Nephron (organoid): ENCODE measurements at regions not wholly inside any gene's neighbourhood (a gene's known extent, or its start where the extent isn't known, plus 50 kb on each side); places are given as distances from the start of the nearest gene placed in this dataset.
A peak's percentile ranks its signal among the peaks of the same experiment; 100 is the strongest.
"Not testable (repeated sequence)": the region's sequence is repeated elsewhere in the genome, so short reads cannot be mapped to it uniquely, and the experiment has no call there.

Experiments used
- H3K27ac Mint-ChIP-seq, 3 experiments: 2 replicates each; pipeline ENCODE4 v1.8.0; 2020; ENCODE audit warnings: mixed read lengths in 3 of 3, mild to moderate bottlenecking in 2 of 3, moderate library complexity in 1 of 3
- H3K27me3 Mint-ChIP-seq: 2 replicates; pipeline ENCODE4 v1.8.0; 2021; ENCODE audit warnings: low read depth, mild to moderate bottlenecking, moderate library complexity, mixed read lengths
- H3K36me3 Mint-ChIP-seq: 2 replicates; pipeline ENCODE4 v1.8.0; 2020; ENCODE audit warnings: low read depth, mixed read lengths
- H3K4me1 Mint-ChIP-seq: 2 replicates; pipeline ENCODE4 v1.8.0; 2020; ENCODE audit warnings: mixed read lengths
- H3K4me3 Mint-ChIP-seq, 3 experiments: 2 replicates each; pipeline ENCODE4 v1.8.0; 2020; ENCODE audit warnings: mild to moderate bottlenecking in 3 of 3, mixed read lengths in 3 of 3, moderate library complexity in 2 of 3
- H3K9me3 Mint-ChIP-seq: 2 replicates; pipeline ENCODE4 v1.8.0; 2020; ENCODE audit warnings: mixed read lengths
- CTCF ChIP-seq, 3 experiments: fragments of 200-600 bp; sonication (generic); IDR thresholded peaks; one replicate each; pipeline ENCODE4 v1.5.0; 2021; ENCODE audit warnings: antibody characterized with exemption in 3 of 3; ENCODE audit not compliant: unreplicated experiment in 3 of 3

GRCh38 chr4:85126991-85127591 is 160.6 kb upstream of the WDFY3 start:
- H3K36me3 Mint-ChIP-seq: no peaks in the 10 kb centered on the region
- no peaks in the 10 kb centered on the region for H3K9me3 Mint-ChIP-seq
- no peak overlapping the region for H3K27ac Mint-ChIP-seq
- no peaks in the 10 kb centered on the region for H3K27me3 Mint-ChIP-seq
- no peak for TF ChIP-seq CTCF (IDR thresholded peaks at IDR 0.05; ENCODE audit: unreplicated experiment in 3 of 3)
- no peak overlapping the region for H3K4me3 Mint-ChIP-seq
- peaks cover 9% of the 10 kb centered on the region for H3K4me1 Mint-ChIP-seq

GRCh38 chr4:85127653-85128052 is 161.2 kb upstream of the WDFY3 start:
- peak; percentile 43 to 58 (median 46) for TF ChIP-seq CTCF (IDR thresholded peaks at IDR 0.05; ENCODE audit: unreplicated experiment in 3 of 3)
- Mint-ChIP-seq H3K4me3 (no peak overlapping the region), H3K27me3 (no peaks in the 10 kb centered on the region), H3K36me3 (no peaks in the 10 kb centered on the region), H3K9me3 (no peaks in the 10 kb centered on the region), H3K4me1 (peaks cover 9% of the 10 kb centered on the region), H3K27ac (no peak overlapping the region)

GRCh38 chr4:85128246-85129204 is 162.0 kb upstream of the WDFY3 start:
- H3K27me3 Mint-ChIP-seq: no peaks in the 10 kb centered on the region
- peaks cover 9% of the 10 kb centered on the region for H3K4me1 Mint-ChIP-seq
- H3K27ac Mint-ChIP-seq: no peak overlapping the region
- H3K36me3 Mint-ChIP-seq: no peaks in the 10 kb centered on the region
- TF ChIP-seq CTCF (IDR thresholded peaks at IDR 0.05; ENCODE audit: unreplicated experiment in 3 of 3): no peak
- H3K4me3 Mint-ChIP-seq: no peak overlapping the region
- no peaks in the 10 kb centered on the region for H3K9me3 Mint-ChIP-seq

GRCh38 chr4:85129354-85130125 is 163.1 kb upstream of the WDFY3 start:
- not testable (repeated sequence) for H3K4me1 Mint-ChIP-seq, H3K36me3 Mint-ChIP-seq, H3K4me3 Mint-ChIP-seq, H3K9me3 Mint-ChIP-seq, H3K27me3 Mint-ChIP-seq, H3K27ac Mint-ChIP-seq

- H3K36me3 Mint-ChIP-seq: no peaks in the 10 kb centered on the region
- H3K4me1 Mint-ChIP-seq: peaks cover 9% of the 10 kb centered on the region
- TF ChIP-seq CTCF (IDR thresholded peaks at IDR 0.05; ENCODE audit: unreplicated experiment in 3 of 3): no peak
- no peak overlapping the region for H3K4me3 Mint-ChIP-seq
- no peaks in the 10 kb centered on the region for H3K27me3 Mint-ChIP-seq
- H3K27ac Mint-ChIP-seq: no peak overlapping the region
- H3K9me3 Mint-ChIP-seq: no peaks in the 10 kb centered on the region
Measured at GRCh38 chr4:85132117-85132516, 165.6 kb upstream of the WDFY3 start.

- no peaks in the 10 kb centered on the region for H3K9me3 Mint-ChIP-seq
- H3K27me3 Mint-ChIP-seq: no peaks in the 10 kb centered on the region
- H3K4me1 Mint-ChIP-seq: peaks cover 9% of the 10 kb centered on the region
- H3K4me3 Mint-ChIP-seq: no peak overlapping the region
- no peak overlapping the region for H3K27ac Mint-ChIP-seq
- H3K36me3 Mint-ChIP-seq: no peaks in the 10 kb centered on the region
- no peak for TF ChIP-seq CTCF (IDR thresholded peaks at IDR 0.05; ENCODE audit: unreplicated experiment in 3 of 3)
Measured at GRCh38 chr4:85132570-85132969, 166.1 kb upstream of the WDFY3 start.

- not testable (repeated sequence) for H3K4me1 Mint-ChIP-seq, H3K36me3 Mint-ChIP-seq, H3K4me3 Mint-ChIP-seq, H3K27ac Mint-ChIP-seq, H3K27me3 Mint-ChIP-seq, H3K9me3 Mint-ChIP-seq
Measured at GRCh38 chr4:85139749-85140148, 173.3 kb upstream of the WDFY3 start.
